SK-N-SH treated with all-trans-retinoic acid at 6 μM for 48 hours (cell line): ENCODE measurements at regions not wholly inside any gene's neighbourhood (a gene's known extent, or its start where the extent isn't known, plus 50 kb on each side); places are given as distances from the start of the nearest gene placed in this dataset.

Experiments
- BACH2 ChIP-seq: fragments of 250-450 bp; sonication (Bioruptor Pico); IDR thresholded peaks from 2 replicates; pipeline ENCODE4 v1.9.0; 2021; ENCODE audit warnings: mild to moderate bottlenecking, borderline replicate concordance
- ESRRG ChIP-seq: fragments of 250-450 bp; sonication (Bioruptor Pico); IDR thresholded peaks from 2 replicates; pipeline ENCODE4 v1.6.1; 2021; ENCODE audit warnings: mild to moderate bottlenecking
- ISL1 ChIP-seq: fragments of 250-450 bp; sonication (Bioruptor Pico); IDR thresholded peaks from 2 replicates; pipeline ENCODE4 v2.1.2; 2022; ENCODE audit warnings: mild to moderate bottlenecking, moderate library complexity
- OSR1 ChIP-seq: fragments of 250-450 bp; sonication (Bioruptor Pico); IDR thresholded peaks from 2 replicates; pipeline ENCODE4 v1.8.0; 2022; ENCODE audit warnings: moderate library complexity, mild to moderate bottlenecking, inconsistent platforms
- PATZ1 ChIP-seq: fragments of 250-450 bp; sonication (Bioruptor Pico); IDR thresholded peaks from 2 replicates; pipeline ENCODE4 v1.8.0; 2020; ENCODE audit warnings: mild to moderate bottlenecking, moderate library complexity, borderline replicate concordance
- PPARA ChIP-seq: fragments of 250-450 bp; sonication (Bioruptor Pico); IDR thresholded peaks from 2 replicates; pipeline ENCODE4 v1.5.0; 2020; ENCODE audit warnings: mild to moderate bottlenecking, borderline replicate concordance
- RARB ChIP-seq: fragments of 250-450 bp; sonication (Bioruptor Pico); IDR thresholded peaks from 2 replicates; pipeline ENCODE4 v1.8.0; 2021; ENCODE audit warnings: mild to moderate bottlenecking, moderate library complexity
- SNAI2 ChIP-seq: fragments of 250-450 bp; sonication (Bioruptor Pico); IDR thresholded peaks from 2 replicates; pipeline ENCODE4 v1.5.0; 2020; ENCODE audit warnings: mild to moderate bottlenecking, moderate library complexity
- TCF4 ChIP-seq: fragments of 250-450 bp; sonication (Bioruptor Pico); IDR thresholded peaks from 2 replicates; pipeline ENCODE4 v1.8.0; 2021; ENCODE audit warnings: mild to moderate bottlenecking, moderate library complexity, borderline replicate concordance
- TOX ChIP-seq: fragments of 250-450 bp; sonication (Bioruptor Pico); IDR thresholded peaks from 2 replicates; pipeline ENCODE4 v1.8.0; 2021; ENCODE audit warnings: mild to moderate bottlenecking, moderate library complexity, borderline replicate concordance
- TSHZ2 ChIP-seq: fragments of 250-450 bp; sonication (Bioruptor Pico); IDR thresholded peaks from 2 replicates; pipeline ENCODE4 v1.5.0; 2020; ENCODE audit warnings: mild to moderate bottlenecking, moderate library complexity
- TF ChIP-seq, protein P1 (sequence below): fragments of 250-450 bp; sonication (Bioruptor Pico); IDR thresholded peaks from 2 replicates; pipeline ENCODE4 v1.5.1; 2020; ENCODE audit warnings: low read depth, mild to moderate bottlenecking, moderate library complexity

DNA sequence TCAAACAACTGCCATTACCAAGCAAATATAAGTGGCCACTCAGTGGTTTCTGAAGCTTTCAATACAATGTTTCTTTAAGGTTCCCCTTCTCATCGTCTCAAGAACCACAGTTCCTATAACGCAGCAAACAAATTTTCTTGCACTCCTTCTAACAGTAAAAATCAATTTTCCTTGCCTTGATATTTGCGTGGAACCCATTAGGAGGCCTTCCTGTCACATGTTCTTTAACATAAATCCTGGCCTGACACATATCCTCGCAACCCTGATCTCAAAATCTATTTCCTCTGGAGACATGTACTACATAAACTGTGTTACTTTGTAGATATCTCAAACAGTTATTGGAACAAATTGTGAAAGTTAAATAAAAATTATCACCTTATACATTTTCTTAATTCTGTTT is 65.9 kb upstream of the MANEA start:
- TF ChIP-seq TSHZ2, result no peak
- no peak for TF ChIP-seq PPARA (CRISPR knock-in tag)
- TF ChIP-seq, protein P1, sequence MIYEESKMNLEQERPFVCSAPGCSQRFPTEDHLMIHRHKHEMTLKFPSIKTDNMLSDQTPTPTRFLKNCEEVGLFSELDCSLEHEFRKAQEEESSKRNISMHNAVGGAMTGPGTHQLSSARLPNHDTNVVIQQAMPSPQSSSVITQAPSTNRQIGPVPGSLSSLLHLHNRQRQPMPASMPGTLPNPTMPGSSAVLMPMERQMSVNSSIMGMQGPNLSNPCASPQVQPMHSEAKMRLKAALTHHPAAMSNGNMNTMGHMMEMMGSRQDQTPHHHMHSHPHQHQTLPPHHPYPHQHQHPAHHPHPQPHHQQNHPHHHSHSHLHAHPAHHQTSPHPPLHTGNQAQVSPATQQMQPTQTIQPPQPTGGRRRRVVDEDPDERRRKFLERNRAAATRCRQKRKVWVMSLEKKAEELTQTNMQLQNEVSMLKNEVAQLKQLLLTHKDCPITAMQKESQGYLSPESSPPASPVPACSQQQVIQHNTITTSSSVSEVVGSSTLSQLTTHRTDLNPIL, result no peak
- TF ChIP-seq PATZ1 (CRISPR knock-in tag), result no peak
- TF ChIP-seq RARB (CRISPR knock-in tag), result no peak
- no peak for TF ChIP-seq SNAI2
- TF ChIP-seq ISL1 (CRISPR knock-in tag), result no peak
- no peak for TF ChIP-seq BACH2
- no peak for TF ChIP-seq TCF4 (CRISPR knock-in tag)
- TF ChIP-seq TOX (CRISPR knock-in tag), result no peak
- TF ChIP-seq ESRRG (CRISPR knock-in tag), result no peak
- TF ChIP-seq OSR1 (CRISPR knock-in tag), result no peak
